Adrenal gland (tissue), 9 donors: ENCODE measurements at regions not wholly inside any gene's neighbourhood (a gene's known extent, or its start where the extent isn't known, plus 50 kb on each side); places are given as distances from the start of the nearest gene placed in this dataset.

ENCODE experiments used
- DNase-seq, 7 donors: peaks; one replicate each; pipeline ENCODE4 v3.0.0-alpha.2; 2019 to 2020
- H3K27ac ChIP-seq, 5 donors: fragments of 200-600 bp; sonication (generic) in 4 of 5; 1 replicate in 3 of 5; 2 replicates in 2 of 5; pipeline versions ENCODE4 v1.5.1 to v1.8.0; 2016 to 2020; ENCODE audit warnings: mild to moderate bottlenecking in 1 of 5
- H3K27me3 ChIP-seq: fragments of 200-600 bp; 2 replicates; pipeline ENCODE4 v1.8.0; 2021
- H3K36me3 ChIP-seq, 2 donors: fragments of 200-600 bp; replicated peaks in 1 of 2; 1 replicate in 1 of 2; 2 replicates in 1 of 2; pipeline versions ENCODE4 v1.5.1 to v1.8.0; 2018 to 2022
- H3K4me1 ChIP-seq, 2 donors: fragments of 200-600 bp; replicated peaks in 1 of 2; 1 replicate in 1 of 2; 2 replicates in 1 of 2; pipeline versions ENCODE4 v1.5.1 to v1.8.0; 2018 to 2021
- H3K4me3 ChIP-seq, 4 donors: fragments of 200-600 bp; sonication (generic) in 3 of 4; one replicate each; pipeline ENCODE4 v1.5.1; 2016 to 2018
- H3K9me3 ChIP-seq, 3 donors: fragments of 200-600 bp; sonication (generic) in 1 of 3; replicated peaks in 1 of 3; 1 replicate in 2 of 3; 2 replicates in 1 of 3; pipeline versions ENCODE4 v1.5.1 to v1.8.0; 2016 to 2021
- POLR2A ChIP-seq, 2 donors: fragments of 450-650 bp; IDR thresholded peaks; one replicate each; pipeline ENCODE4 v1.6.1; 2017; ENCODE audit warnings: antibody characterized with exemption in 2 of 2, mild to moderate bottlenecking in 2 of 2, moderate library complexity in 1 of 2
- WGBS, 4 donors: extraction: QIAGEN DNeasy Blood & Tissue Kit in 2 of 4; methylation state at CpG; one replicate each; pipeline versions ENCODE4 v1.1.5 to v1.1.7; 2013 to 2017; 5-methylcytosine and 5-hydroxymethylcytosine counted together
- intact Hi-C, 2 donors: fragments of 100-400 bp; cut with DNase I; formaldehyde crosslinking; loops; one replicate each; pipeline versions ENCODE4 v1.14.1 to v1.15.0; 2022 to 2023
- TF ChIP-seq, protein P1 (sequence below), 6 experiments: fragments of 450-650 bp in 4 of 6; fragments of 200-600 bp in 2 of 6; sonication (generic) in 1 of 6; IDR thresholded peaks; 1 replicate in 5 of 6; 2 replicates in 1 of 6; pipeline versions ENCODE4 v1.5.1 to v1.8.0; 2016 to 2021; ENCODE audit warnings: antibody characterized with exemption in 6 of 6, mild to moderate bottlenecking in 2 of 6, moderate library complexity in 1 of 6
- donor health status: healthy with polysubstance abuse.
- donor health status: Bipolar disorder and iron deficiency.
- donor health status: DM: yes; HTN: yes; CAD: no.
- donor health status: DM: no; HTN: no; CAD: no.
- donor health status: DM: no; HTN: no; CAD: no.

- H3K9me3 ChIP-seq, result no peaks in the 10 kb centered on the region
- intact Hi-C loops, result no loop called here
- no peak overlapping the region for H3K4me3 ChIP-seq
- H3K36me3 ChIP-seq, result no peaks in the 10 kb centered on the region
- 64 to 83% (median 73%) methylated on average over 2 of the region's 2 CpGs for WGBS, 4 donors
- no peak for DNase-seq
- TF ChIP-seq POLR2A (IDR thresholded peaks at IDR 0.05), result no peak
- TF ChIP-seq, protein P1, sequence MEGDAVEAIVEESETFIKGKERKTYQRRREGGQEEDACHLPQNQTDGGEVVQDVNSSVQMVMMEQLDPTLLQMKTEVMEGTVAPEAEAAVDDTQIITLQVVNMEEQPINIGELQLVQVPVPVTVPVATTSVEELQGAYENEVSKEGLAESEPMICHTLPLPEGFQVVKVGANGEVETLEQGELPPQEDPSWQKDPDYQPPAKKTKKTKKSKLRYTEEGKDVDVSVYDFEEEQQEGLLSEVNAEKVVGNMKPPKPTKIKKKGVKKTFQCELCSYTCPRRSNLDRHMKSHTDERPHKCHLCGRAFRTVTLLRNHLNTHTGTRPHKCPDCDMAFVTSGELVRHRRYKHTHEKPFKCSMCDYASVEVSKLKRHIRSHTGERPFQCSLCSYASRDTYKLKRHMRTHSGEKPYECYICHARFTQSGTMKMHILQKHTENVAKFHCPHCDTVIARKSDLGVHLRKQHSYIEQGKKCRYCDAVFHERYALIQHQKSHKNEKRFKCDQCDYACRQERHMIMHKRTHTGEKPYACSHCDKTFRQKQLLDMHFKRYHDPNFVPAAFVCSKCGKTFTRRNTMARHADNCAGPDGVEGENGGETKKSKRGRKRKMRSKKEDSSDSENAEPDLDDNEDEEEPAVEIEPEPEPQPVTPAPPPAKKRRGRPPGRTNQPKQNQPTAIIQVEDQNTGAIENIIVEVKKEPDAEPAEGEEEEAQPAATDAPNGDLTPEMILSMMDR (IDR thresholded peaks at IDR 0.05), result no peak
- H3K27ac ChIP-seq, result no peak overlapping the region
- peaks cover 4% of the 10 kb centered on the region for H3K27me3 ChIP-seq
- no peaks in the 10 kb centered on the region for H3K4me1 ChIP-seq
Measured at GRCh38 chr20:41927189-41927588, 309.0 kb upstream of the CHD6 start.

DNA sequence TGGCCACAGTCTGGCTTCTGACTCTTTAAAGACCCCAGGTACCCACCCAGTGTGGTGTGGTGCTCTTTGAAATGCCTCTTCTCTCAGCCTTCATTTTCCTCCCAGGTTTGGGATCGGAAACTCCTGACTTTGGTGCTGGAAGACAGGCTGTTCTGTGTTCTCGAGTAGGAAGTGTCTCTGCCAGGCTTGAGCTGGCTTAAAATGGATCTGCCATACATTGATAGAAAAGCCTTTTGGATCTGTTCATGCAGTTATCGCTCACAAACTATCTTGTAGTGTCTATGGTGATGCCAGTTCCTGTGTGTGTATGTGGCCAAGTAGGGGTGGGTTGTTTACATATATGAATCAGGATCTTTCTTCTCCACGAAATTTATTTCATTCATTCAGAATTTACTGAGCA lies 307.3 kb upstream of the CHD6 start:
- Histone ChIP-seq H3K27me3 (peaks cover 4% of the 10 kb centered on the region), H3K4me1 (no peaks in the 10 kb centered on the region), H3K36me3 (no peaks in the 10 kb centered on the region), H3K27ac (no peak overlapping the region), H3K4me3 (no peak overlapping the region), H3K9me3 (no peaks in the 10 kb centered on the region)
- 73 to 87% (median 79%) methylated on average over 4 of the region's 4 CpGs for WGBS, 4 donors
- intact Hi-C loops, result no loop called here
- no peak for DNase-seq
- TF ChIP-seq, protein P1 (IDR thresholded peaks at IDR 0.05), result no peak
- no peak for TF ChIP-seq POLR2A (IDR thresholded peaks at IDR 0.05)

DNA sequence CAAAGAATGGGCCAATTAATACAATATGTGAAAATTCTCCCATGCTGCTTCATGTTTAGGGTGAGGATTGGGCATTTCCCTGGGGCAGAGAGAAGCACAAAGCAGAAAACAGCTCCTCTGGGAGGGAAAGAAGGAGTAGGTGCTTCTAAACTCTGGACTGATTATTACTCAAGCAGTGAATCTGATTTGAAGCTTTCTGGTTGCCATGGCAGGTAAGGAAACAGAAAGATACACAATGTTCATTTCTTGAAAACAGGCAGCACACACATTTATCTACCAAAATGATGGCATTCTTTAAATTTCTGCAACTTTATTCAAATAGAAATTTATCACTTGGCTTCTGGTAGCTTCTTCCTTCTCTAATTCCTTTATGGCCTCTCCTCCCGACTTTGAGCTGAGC lies 305.4 kb upstream of the CHD6 start:
- intact Hi-C loops, result no loop called here

DNA sequence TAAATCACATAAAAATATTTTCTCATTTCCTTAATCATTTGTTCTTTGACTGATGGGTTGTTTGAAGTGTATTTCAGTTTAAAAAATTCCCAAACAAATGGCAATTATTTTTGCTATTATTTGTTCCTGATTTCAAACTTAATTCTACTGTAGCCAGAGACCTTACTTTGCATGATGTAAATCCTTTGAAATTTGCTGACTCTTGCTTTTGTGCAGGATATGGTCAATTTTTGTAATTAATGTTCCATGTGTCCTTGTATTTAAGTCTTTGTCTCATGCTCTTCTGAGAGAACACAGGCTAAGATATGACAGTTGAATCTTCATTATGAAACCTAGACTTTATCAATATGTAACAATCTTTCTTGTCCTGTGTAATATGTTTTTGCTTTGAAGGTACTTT lies 295.0 kb upstream of the CHD6 start:
- Histone ChIP-seq H3K36me3 (no peaks in the 10 kb centered on the region), H3K4me3 (no peak overlapping the region)
- no peak for DNase-seq

More for the DNA sequence above, 305.4 kb upstream of the CHD6 start:
- H3K4me1 ChIP-seq, result no peaks in the 10 kb centered on the region
- DNase-seq, result no peak
- WGBS, 4 donors, result 30 to 55% (median 40%) methylated on average over 1 of the region's 1 CpG
- no peak overlapping the region for H3K27ac ChIP-seq
- TF ChIP-seq POLR2A (IDR thresholded peaks at IDR 0.05), result no peak
- TF ChIP-seq, protein P1 (IDR thresholded peaks at IDR 0.05), result no peak
- peaks cover 4% of the 10 kb centered on the region for H3K27me3 ChIP-seq
- no peaks in the 10 kb centered on the region for H3K36me3 ChIP-seq
- no peak overlapping the region for H3K4me3 ChIP-seq
- no peaks in the 10 kb centered on the region for H3K9me3 ChIP-seq

More for the DNA sequence above, 295.0 kb upstream of the CHD6 start:
- TF ChIP-seq, protein P1 (IDR thresholded peaks at IDR 0.05), result no peak
- TF ChIP-seq POLR2A (IDR thresholded peaks at IDR 0.05), result no peak
- Histone ChIP-seq H3K9me3 (peaks cover 0 to 6% (median 0%) of the 10 kb centered on the region in 3 donors), H3K4me1 (no peaks in the 10 kb centered on the region), H3K27ac (no peak overlapping the region), H3K27me3 (no peaks in the 10 kb centered on the region)
- intact Hi-C loops, result no loop called here
